GM23338 (cell line): ENCODE measurements at regions not wholly inside any gene's neighbourhood (a gene's known extent, or its start where the extent isn't known, plus 50 kb on each side); places are given as distances from the start of the nearest gene placed in this dataset.

Source experiments
- ATAC-seq: fragments of 200-7000 bp; cut with Tn5 transposase; 3 replicates; pipeline ENCODE4 v1.9.1; 2020
- DNase-seq: peaks from one replicate; pipeline ENCODE4 v3.0.0-alpha.2; 2015; ENCODE audit warnings: low spot score
- H2AFZ ChIP-seq: fragments of 200-600 bp; sonication (generic); 2 replicates; pipeline ENCODE4 v1.8.0; 2016; ENCODE audit warnings: antibody characterized with exemption, mild to moderate bottlenecking, moderate library complexity
- H3F3A ChIP-seq: fragments of 200-600 bp; sonication (generic); replicated peaks from 2 replicates; pipeline ENCODE4 v1.8.0; 2017; ENCODE audit warnings: antibody characterized with exemption, mixed run types, low read depth
- H3K27ac ChIP-seq: fragments of 200-600 bp; sonication (generic); 2 replicates; pipeline ENCODE4 v1.6.1; 2016; ENCODE audit warnings: low read depth
- H3K27me3 ChIP-seq: fragments of 200-600 bp; sonication (generic); 2 replicates; pipeline ENCODE4 v1.8.0; 2016; ENCODE audit warnings: mild to moderate bottlenecking, mixed run types, moderate library complexity; ENCODE audit not compliant: insufficient read depth
- H3K36me3 ChIP-seq: fragments of 200-600 bp; sonication (generic); 2 replicates; pipeline ENCODE4 v1.8.0; 2016; ENCODE audit warnings: mild to moderate bottlenecking; ENCODE audit not compliant: insufficient read depth
- H3K4me1 ChIP-seq: fragments of 200-600 bp; sonication (generic); 2 replicates; pipeline ENCODE4 v1.8.0; 2016; ENCODE audit warnings: mild to moderate bottlenecking, moderate library complexity; ENCODE audit not compliant: insufficient read depth
- H3K4me2 ChIP-seq: fragments of 200-600 bp; sonication (generic); 2 replicates; pipeline ENCODE4 v1.7.1; 2017; ENCODE audit warnings: mixed run types
- H3K4me3 ChIP-seq: fragments of 200-600 bp; sonication (generic); 2 replicates; pipeline ENCODE4 v1.6.1; 2016; ENCODE audit warnings: mixed run types
- H3K79me2 ChIP-seq: fragments of 200-600 bp; sonication (generic); replicated peaks from 2 replicates; pipeline ENCODE4 v1.8.0; 2017; ENCODE audit warnings: mild to moderate bottlenecking; ENCODE audit not compliant: insufficient read depth
- H3K9me2 ChIP-seq: fragments of 200-600 bp; sonication (generic); 2 replicates; pipeline ENCODE4 v1.8.0; 2017; ENCODE audit not compliant: insufficient read depth
- H4K20me1 ChIP-seq: fragments of 200-600 bp; sonication (generic); replicated peaks from 2 replicates; pipeline ENCODE4 v1.8.0; 2017; ENCODE audit warnings: mild to moderate bottlenecking; ENCODE audit not compliant: insufficient read depth
- H3K27ac Mint-ChIP-seq: 2 replicates; pipeline ENCODE4 v1.8.0; 2020; ENCODE audit warnings: inconsistent platforms, mild to moderate bottlenecking, moderate library complexity, mixed read lengths
- H3K27me3 Mint-ChIP-seq: 3 replicates; pipeline ENCODE4 v1.8.0; 2022; ENCODE audit warnings: low read depth, mild to moderate bottlenecking, moderate library complexity, mixed read lengths, inconsistent platforms; ENCODE audit not compliant: insufficient read depth, poor library complexity
- H3K36me3 Mint-ChIP-seq: 3 replicates; pipeline ENCODE4 v1.8.0; 2021; ENCODE audit warnings: low read depth, mild to moderate bottlenecking, inconsistent platforms, moderate library complexity, mixed read lengths
- H3K4me1 Mint-ChIP-seq: 3 replicates; pipeline ENCODE4 v1.8.0; 2020; ENCODE audit warnings: mild to moderate bottlenecking, inconsistent platforms, mixed read lengths
- H3K4me3 Mint-ChIP-seq: 3 replicates; pipeline ENCODE4 v1.8.0; 2021; ENCODE audit warnings: moderate library complexity, mild to moderate bottlenecking, inconsistent platforms, mixed read lengths
- H3K9me3 Mint-ChIP-seq: 3 replicates; pipeline ENCODE4 v1.8.0; 2020; ENCODE audit warnings: moderate library complexity, mild to moderate bottlenecking, inconsistent platforms, mixed read lengths
- CREB1 ChIP-seq: fragments of 250-450 bp; sonication (Bioruptor Pico); IDR thresholded peaks from 2 replicates; pipeline ENCODE4 v1.5.0; 2020; ENCODE audit warnings: low read depth, mild to moderate bottlenecking, moderate library complexity
- JUNB ChIP-seq: IDR thresholded peaks from one replicate; pipeline ENCODE4 v1.6.1; 2016; ENCODE audit warnings: antibody characterized with exemption; ENCODE audit not compliant: unreplicated experiment
- ZNF331 ChIP-seq: fragments of 250-450 bp; sonication (Bioruptor Pico); IDR thresholded peaks from 2 replicates; pipeline ENCODE4 v1.5.0; 2020; ENCODE audit warnings: low read depth, mild to moderate bottlenecking, moderate library complexity
- TF ChIP-seq, protein P1 (sequence below): IDR thresholded peaks from one replicate; pipeline ENCODE4 v1.6.1; 2018; ENCODE audit warnings: antibody characterized with exemption; ENCODE audit not compliant: unreplicated experiment
- TF ChIP-seq, protein P2 (sequence below), 2 experiments: fragments of 200-600 bp in 1 of 2; sonication (generic) in 1 of 2; conservative IDR thresholded peaks; 2 replicates each; pipeline versions ENCODE4 v1.5.1 to v1.6.1; 2016 to 2017; ENCODE audit warnings: antibody characterized with exemption in 2 of 2, low read depth in 2 of 2, mild to moderate bottlenecking in 2 of 2, moderate library complexity in 1 of 2
- TF ChIP-seq, protein P3 (sequence below): fragments of 250-450 bp; sonication (Bioruptor Pico); IDR thresholded peaks from 2 replicates; pipeline ENCODE4 v1.5.0; 2020; ENCODE audit warnings: mild to moderate bottlenecking, moderate library complexity

DNA sequence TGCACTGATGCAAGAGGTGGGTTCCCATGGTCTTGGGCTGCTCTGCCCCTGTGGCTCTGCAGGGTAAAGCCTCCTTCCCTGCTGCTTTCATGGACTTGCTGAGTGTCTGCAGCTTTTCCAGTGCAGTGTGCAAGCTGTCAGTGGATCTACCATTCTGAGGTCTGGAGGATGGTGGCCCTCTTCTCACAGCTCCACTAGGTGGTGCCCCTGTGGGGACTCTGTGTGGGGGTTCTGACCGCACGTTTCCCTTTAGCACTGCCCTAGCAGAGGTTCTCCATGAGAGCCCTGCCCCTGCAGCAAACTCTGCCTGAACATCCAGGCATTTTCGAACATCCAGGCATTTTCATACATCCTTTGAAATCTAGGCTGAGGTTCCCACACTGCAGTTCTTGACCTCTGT lies 329.8 kb upstream of the NAALADL2 start:
- no peak overlapping the region for H3K4me3 ChIP-seq
- H2AFZ ChIP-seq, result no peak overlapping the region
- H3K4me1 ChIP-seq, result peaks cover 5% of the 10 kb centered on the region
- H3K9me2 ChIP-seq, result 0 out of 2 replicates have a peak, but pooled peaks cover 3% of the 10 kb centered on the region
- no peaks in the 10 kb centered on the region for H3K27me3 ChIP-seq
- H3K4me2 ChIP-seq, result no peak overlapping the region
- H3F3A ChIP-seq, result no peaks in the 10 kb centered on the region
- ATAC-seq, result no peak
- no peak overlapping the region for H3K4me3 Mint-ChIP-seq
- no peak for DNase-seq
- no peaks in the 10 kb centered on the region for H3K36me3 ChIP-seq
- H3K27me3 Mint-ChIP-seq, result no peaks in the 10 kb centered on the region
- peaks cover 23% of the 10 kb centered on the region; the same call in 2 of the 3 replicates for H3K4me1 Mint-ChIP-seq
- H4K20me1 ChIP-seq, result no peaks in the 10 kb centered on the region
- H3K79me2 ChIP-seq, result no peaks in the 10 kb centered on the region
- no peak overlapping the region for H3K27ac Mint-ChIP-seq
- TF ChIP-seq, protein P1, sequence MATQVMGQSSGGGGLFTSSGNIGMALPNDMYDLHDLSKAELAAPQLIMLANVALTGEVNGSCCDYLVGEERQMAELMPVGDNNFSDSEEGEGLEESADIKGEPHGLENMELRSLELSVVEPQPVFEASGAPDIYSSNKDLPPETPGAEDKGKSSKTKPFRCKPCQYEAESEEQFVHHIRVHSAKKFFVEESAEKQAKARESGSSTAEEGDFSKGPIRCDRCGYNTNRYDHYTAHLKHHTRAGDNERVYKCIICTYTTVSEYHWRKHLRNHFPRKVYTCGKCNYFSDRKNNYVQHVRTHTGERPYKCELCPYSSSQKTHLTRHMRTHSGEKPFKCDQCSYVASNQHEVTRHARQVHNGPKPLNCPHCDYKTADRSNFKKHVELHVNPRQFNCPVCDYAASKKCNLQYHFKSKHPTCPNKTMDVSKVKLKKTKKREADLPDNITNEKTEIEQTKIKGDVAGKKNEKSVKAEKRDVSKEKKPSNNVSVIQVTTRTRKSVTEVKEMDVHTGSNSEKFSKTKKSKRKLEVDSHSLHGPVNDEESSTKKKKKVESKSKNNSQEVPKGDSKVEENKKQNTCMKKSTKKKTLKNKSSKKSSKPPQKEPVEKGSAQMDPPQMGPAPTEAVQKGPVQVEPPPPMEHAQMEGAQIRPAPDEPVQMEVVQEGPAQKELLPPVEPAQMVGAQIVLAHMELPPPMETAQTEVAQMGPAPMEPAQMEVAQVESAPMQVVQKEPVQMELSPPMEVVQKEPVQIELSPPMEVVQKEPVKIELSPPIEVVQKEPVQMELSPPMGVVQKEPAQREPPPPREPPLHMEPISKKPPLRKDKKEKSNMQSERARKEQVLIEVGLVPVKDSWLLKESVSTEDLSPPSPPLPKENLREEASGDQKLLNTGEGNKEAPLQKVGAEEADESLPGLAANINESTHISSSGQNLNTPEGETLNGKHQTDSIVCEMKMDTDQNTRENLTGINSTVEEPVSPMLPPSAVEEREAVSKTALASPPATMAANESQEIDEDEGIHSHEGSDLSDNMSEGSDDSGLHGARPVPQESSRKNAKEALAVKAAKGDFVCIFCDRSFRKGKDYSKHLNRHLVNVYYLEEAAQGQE, result no peak
- TF ChIP-seq, protein P2, sequence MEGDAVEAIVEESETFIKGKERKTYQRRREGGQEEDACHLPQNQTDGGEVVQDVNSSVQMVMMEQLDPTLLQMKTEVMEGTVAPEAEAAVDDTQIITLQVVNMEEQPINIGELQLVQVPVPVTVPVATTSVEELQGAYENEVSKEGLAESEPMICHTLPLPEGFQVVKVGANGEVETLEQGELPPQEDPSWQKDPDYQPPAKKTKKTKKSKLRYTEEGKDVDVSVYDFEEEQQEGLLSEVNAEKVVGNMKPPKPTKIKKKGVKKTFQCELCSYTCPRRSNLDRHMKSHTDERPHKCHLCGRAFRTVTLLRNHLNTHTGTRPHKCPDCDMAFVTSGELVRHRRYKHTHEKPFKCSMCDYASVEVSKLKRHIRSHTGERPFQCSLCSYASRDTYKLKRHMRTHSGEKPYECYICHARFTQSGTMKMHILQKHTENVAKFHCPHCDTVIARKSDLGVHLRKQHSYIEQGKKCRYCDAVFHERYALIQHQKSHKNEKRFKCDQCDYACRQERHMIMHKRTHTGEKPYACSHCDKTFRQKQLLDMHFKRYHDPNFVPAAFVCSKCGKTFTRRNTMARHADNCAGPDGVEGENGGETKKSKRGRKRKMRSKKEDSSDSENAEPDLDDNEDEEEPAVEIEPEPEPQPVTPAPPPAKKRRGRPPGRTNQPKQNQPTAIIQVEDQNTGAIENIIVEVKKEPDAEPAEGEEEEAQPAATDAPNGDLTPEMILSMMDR (conservative IDR thresholded peaks at IDR 0.05; ENCODE audit: low read depth in 2 of 2), result peak in 1 of 2 experiments; percentile 45; a peak in 2 of 4 replicates
- TF ChIP-seq JUNB, result no peak
- no peak overlapping the region for H3K27ac ChIP-seq
- peaks cover 8% of the 10 kb centered on the region; the same call in 2 of the 3 replicates for H3K36me3 Mint-ChIP-seq
- H3K9me3 Mint-ChIP-seq, result no peaks in the 10 kb centered on the region

DNA sequence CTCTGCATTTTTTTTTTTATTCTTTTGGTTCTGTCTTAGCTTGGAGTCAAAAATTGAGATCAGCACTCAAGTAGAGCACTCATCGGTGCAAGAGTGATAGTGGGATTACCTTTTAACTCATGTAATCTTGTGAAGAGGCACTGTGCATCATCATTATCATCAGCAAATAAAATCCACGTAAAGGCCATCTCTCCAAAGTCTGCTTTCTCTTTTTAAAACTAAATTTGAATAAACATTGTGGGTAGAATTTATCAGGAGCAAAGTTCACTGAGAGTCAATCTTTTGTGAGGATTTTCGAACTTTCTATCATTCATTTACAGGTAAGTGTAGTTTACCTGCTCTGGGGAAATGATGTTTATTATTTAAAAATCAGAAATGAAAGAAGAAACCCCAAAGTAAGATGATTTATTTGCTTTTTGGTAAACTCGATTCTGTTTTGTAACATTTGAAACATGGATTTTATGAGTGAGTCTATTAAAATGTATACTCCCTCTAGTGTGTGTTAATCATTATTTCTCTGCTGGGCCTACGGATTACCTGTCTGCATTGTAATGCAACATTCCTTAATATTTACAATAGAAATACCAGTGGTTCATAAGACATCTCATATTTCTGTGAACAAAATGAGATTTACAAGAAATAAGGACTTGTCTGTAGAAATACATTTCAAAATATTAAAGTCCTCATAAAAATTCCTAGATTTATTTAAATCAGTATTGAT lies 327.7 kb upstream of the NAALADL2 start:
- DNase-seq (no peak), ATAC-seq (no peak)
- Mint-ChIP-seq H3K27me3 (no peaks in the 10 kb centered on the region), H3K4me1 (peaks cover 34% of the 10 kb centered on the region), H3K4me3 (no peak overlapping the region), H3K36me3 (peaks cover 8% of the 10 kb centered on the region; the same call in 2 of the 3 replicates), H3K27ac (no peak overlapping the region), H3K9me3 (no peaks in the 10 kb centered on the region)
- H3K4me2 ChIP-seq, result no peak overlapping the region
- H3K36me3 ChIP-seq, result no peaks in the 10 kb centered on the region
- peaks cover 11% of the 10 kb centered on the region for H3K4me1 ChIP-seq
- H2AFZ ChIP-seq, result no peak overlapping the region
- no peak overlapping the region for H3K4me3 ChIP-seq
- no peaks in the 10 kb centered on the region for H3K79me2 ChIP-seq
- H3K27ac ChIP-seq, result no peak overlapping the region; the same call in 1 of the 2 replicates
- H3K9me2 ChIP-seq, result 0 out of 2 replicates have a peak, but pooled peaks cover 3% of the 10 kb centered on the region
- no peaks in the 10 kb centered on the region for H4K20me1 ChIP-seq
- H3K27me3 ChIP-seq, result no peaks in the 10 kb centered on the region
- H3F3A ChIP-seq, result no peaks in the 10 kb centered on the region
- no peak for TF ChIP-seq CREB1 (CRISPR knock-in tag)
- TF ChIP-seq, protein P3, sequence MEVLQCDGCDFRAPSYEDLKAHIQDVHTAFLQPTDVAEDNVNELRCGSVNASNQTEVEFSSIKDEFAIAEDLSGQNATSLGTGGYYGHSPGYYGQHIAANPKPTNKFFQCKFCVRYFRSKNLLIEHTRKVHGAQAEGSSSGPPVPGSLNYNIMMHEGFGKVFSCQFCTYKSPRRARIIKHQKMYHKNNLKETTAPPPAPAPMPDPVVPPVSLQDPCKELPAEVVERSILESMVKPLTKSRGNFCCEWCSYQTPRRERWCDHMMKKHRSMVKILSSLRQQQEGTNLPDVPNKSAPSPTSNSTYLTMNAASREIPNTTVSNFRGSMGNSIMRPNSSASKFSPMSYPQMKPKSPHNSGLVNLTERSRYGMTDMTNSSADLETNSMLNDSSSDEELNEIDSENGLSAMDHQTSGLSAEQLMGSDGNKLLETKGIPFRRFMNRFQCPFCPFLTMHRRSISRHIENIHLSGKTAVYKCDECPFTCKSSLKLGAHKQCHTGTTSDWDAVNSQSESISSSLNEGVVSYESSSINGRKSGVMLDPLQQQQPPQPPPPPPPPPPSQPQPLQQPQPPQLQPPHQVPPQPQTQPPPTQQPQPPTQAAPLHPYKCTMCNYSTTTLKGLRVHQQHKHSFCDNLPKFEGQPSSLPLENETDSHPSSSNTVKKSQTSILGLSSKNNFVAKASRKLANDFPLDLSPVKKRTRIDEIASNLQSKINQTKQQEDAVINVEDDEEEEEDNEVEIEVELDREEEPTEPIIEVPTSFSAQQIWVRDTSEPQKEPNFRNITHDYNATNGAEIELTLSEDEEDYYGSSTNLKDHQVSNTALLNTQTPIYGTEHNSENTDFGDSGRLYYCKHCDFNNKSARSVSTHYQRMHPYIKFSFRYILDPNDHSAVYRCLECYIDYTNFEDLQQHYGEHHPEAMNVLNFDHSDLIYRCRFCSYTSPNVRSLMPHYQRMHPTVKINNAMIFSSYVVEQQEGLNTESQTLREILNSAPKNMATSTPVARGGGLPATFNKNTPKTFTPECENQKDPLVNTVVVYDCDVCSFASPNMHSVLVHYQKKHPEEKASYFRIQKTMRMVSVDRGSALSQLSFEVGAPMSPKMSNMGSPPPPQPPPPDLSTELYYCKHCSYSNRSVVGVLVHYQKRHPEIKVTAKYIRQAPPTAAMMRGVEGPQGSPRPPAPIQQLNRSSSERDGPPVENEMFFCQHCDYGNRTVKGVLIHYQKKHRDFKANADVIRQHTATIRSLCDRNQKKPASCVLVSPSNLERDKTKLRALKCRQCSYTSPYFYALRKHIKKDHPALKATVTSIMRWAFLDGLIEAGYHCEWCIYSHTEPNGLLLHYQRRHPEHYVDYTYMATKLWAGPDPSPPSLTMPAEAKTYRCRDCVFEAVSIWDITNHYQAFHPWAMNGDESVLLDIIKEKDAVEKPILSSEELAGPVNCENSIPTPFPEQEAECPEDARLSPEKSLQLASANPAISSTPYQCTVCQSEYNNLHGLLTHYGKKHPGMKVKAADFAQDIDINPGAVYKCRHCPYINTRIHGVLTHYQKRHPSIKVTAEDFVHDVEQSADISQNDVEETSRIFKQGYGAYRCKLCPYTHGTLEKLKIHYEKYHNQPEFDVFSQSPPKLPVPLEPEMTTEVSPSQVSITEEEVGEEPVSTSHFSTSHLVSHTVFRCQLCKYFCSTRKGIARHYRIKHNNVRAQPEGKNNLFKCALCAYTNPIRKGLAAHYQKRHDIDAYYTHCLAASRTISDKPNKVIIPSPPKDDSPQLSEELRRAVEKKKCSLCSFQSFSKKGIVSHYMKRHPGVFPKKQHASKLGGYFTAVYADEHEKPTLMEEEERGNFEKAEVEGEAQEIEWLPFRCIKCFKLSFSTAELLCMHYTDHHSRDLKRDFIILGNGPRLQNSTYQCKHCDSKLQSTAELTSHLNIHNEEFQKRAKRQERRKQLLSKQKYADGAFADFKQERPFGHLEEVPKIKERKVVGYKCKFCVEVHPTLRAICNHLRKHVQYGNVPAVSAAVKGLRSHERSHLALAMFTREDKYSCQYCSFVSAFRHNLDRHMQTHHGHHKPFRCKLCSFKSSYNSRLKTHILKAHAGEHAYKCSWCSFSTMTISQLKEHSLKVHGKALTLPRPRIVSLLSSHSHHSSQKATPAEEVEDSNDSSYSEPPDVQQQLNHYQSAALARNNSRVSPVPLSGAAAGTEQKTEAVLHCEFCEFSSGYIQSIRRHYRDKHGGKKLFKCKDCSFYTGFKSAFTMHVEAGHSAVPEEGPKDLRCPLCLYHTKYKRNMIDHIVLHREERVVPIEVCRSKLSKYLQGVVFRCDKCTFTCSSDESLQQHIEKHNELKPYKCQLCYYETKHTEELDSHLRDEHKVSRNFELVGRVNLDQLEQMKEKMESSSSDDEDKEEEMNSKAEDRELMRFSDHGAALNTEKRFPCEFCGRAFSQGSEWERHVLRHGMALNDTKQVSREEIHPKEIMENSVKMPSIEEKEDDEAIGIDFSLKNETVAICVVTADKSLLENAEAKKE, result no peak
- TF ChIP-seq ZNF331 (CRISPR knock-in tag), result no peak
